Ishikawa (cell line): ENCODE measurements at regions not wholly inside any gene's neighbourhood (a gene's known extent, or its start where the extent isn't known, plus 50 kb on each side); places are given as distances from the start of the nearest gene placed in this dataset.

Experiments used
- CEBPB ChIP-seq: IDR thresholded peaks from 2 replicates; pipeline ENCODE4 v1.6.1; 2012
- CREB1 ChIP-seq: IDR thresholded peaks from 2 replicates; pipeline ENCODE4 v1.6.1; 2012; ENCODE audit warnings: low read depth
- EGR1 ChIP-seq: IDR thresholded peaks from 2 replicates; pipeline ENCODE4 v1.6.1; 2012
- EP300 ChIP-seq: IDR thresholded peaks from 2 replicates; pipeline ENCODE4 v1.6.1; 2012; ENCODE audit warnings: borderline replicate concordance
- FOXM1 ChIP-seq: IDR thresholded peaks from 2 replicates; pipeline ENCODE4 v1.6.1; 2012; ENCODE audit warnings: low read depth, borderline replicate concordance
- NFIC ChIP-seq: IDR thresholded peaks from 2 replicates; pipeline ENCODE4 v1.6.1; 2012
- RAD21 ChIP-seq: IDR thresholded peaks from 2 replicates; pipeline ENCODE4 v1.6.1; 2012; ENCODE audit warnings: low read depth
- REST ChIP-seq: IDR thresholded peaks from 2 replicates; pipeline ENCODE4 v1.6.1; 2012; ENCODE audit warnings: low read depth, mild to moderate bottlenecking
- TAF1 ChIP-seq: IDR thresholded peaks from 2 replicates; pipeline ENCODE4 v1.6.1; 2012; ENCODE audit warnings: low read depth, mild to moderate bottlenecking
- TCF12 ChIP-seq: IDR thresholded peaks from 2 replicates; pipeline ENCODE4 v1.6.1; 2012; ENCODE audit warnings: low read depth
- TEAD4 ChIP-seq: IDR thresholded peaks from 2 replicates; pipeline ENCODE4 v1.6.1; 2012
- USF1 ChIP-seq: IDR thresholded peaks from 2 replicates; pipeline ENCODE4 v1.6.1; 2012
- YY1 ChIP-seq: IDR thresholded peaks from 2 replicates; pipeline ENCODE4 v1.6.1; 2012; ENCODE audit warnings: low read depth
- ZBTB7A ChIP-seq: IDR thresholded peaks from 2 replicates; pipeline ENCODE4 v1.6.1; 2012; ENCODE audit warnings: low read depth
- TF ChIP-seq, protein P1 (sequence below): IDR thresholded peaks from 2 replicates; pipeline ENCODE4 v1.6.1; 2012

GRCh38 chrX:8939322-8939721, 94.6 kb downstream of the FAM9B start:
- no peak for TF ChIP-seq YY1

GRCh38 chrX:8927701-8928100, 106.2 kb downstream of the FAM9B start:
- TF ChIP-seq USF1: no peak
- TF ChIP-seq EP300: no peak
- no peak for TF ChIP-seq EGR1
- no peak for TF ChIP-seq TAF1

GRCh38 chrX:8927066-8927635, 106.8 kb downstream of the FAM9B start:
- no peak for TF ChIP-seq EGR1
- TF ChIP-seq YY1: no peak
- no peak for TF ChIP-seq TEAD4

DNA sequence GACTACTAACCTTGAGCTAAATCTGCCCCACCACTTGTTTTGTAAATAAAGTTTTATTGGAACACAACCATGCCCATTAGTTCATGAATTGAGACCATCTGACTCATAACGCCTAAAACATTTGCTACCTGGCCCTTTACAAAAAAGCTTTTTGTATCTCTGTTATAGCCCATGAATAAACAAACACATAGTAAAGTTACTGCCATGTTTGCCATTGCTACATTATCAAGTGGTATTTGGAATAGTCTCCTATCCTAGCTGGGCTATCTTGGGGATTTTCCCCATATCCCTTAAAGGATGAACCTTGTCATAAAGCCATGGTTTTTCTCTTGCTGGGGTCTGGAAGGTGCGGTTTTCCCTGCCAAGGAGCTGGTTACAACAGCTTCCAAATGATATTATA, 112.3 kb downstream of the FAM9B start:
- no peak for TF ChIP-seq NFIC
- no peak for TF ChIP-seq CEBPB
- no peak for TF ChIP-seq REST
- no peak for TF ChIP-seq TCF12
- no peak for TF ChIP-seq RAD21
- TF ChIP-seq, protein P1, sequence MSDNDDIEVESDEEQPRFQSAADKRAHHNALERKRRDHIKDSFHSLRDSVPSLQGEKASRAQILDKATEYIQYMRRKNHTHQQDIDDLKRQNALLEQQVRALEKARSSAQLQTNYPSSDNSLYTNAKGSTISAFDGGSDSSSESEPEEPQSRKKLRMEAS: no peak
- TF ChIP-seq TEAD4: no peak
- no peak for TF ChIP-seq EP300
- no peak for TF ChIP-seq USF1
- TF ChIP-seq YY1: no peak

GRCh38 chrX:8919801-8920200, 114.1 kb downstream of the FAM9B start:
- TF ChIP-seq REST: no peak

GRCh38 chrX:8916697-8917096, 115.5 kb upstream of the FAM9A start:
- TF ChIP-seq TEAD4 (no peak), YY1 (no peak), CREB1 (no peak), RAD21 (no peak), USF1 (no peak), EP300 (no peak), EGR1 (no peak), CEBPB (no peak), ZBTB7A (no peak), FOXM1 (no peak), TCF12 (no peak), NFIC (no peak), REST (no peak), TAF1 (no peak)
- TF ChIP-seq, protein P1: no peak
